Naive B cell (primary cell): ENCODE measurements at regions not wholly inside any gene's neighbourhood (a gene's known extent, or its start where the extent isn't known, plus 50 kb on each side); places are given as distances from the start of the nearest gene placed in this dataset.

Experiments used
- ATAC-seq, 2 donors: fragments of 150-1000 bp; cut with Tn5 transposase; 2 replicates each; pipeline ENCODE4 v1.10.0; 2021; ENCODE audit warnings: low read depth in 2 of 2, mild to moderate bottlenecking in 2 of 2, moderate library complexity in 2 of 2
- DNase-seq: peaks from one replicate; pipeline ENCODE4 v3.0.0; 2022
- H3K27ac Mint-ChIP-seq, 6 donors: one replicate each; pipeline ENCODE4 v1.8.0; 2020 to 2022; ENCODE audit warnings: mild to moderate bottlenecking in 6 of 6, mixed read lengths in 6 of 6, moderate library complexity in 5 of 6, inconsistent platforms in 2 of 6
- H3K27me3 Mint-ChIP-seq, 3 donors: one replicate each; pipeline ENCODE4 v1.8.0; 2021 to 2022; ENCODE audit warnings: mixed read lengths in 3 of 3, mild to moderate bottlenecking in 1 of 3
- H3K36me3 Mint-ChIP-seq, 2 donors: one replicate each; pipeline ENCODE4 v1.8.0; 2020 to 2022; ENCODE audit warnings: mixed read lengths in 2 of 2, inconsistent platforms in 1 of 2, mild to moderate bottlenecking in 1 of 2
- H3K4me1 Mint-ChIP-seq, 3 donors: one replicate each; pipeline ENCODE4 v1.8.0; 2020 to 2022; ENCODE audit warnings: mixed read lengths in 3 of 3, inconsistent platforms in 1 of 3, mild to moderate bottlenecking in 1 of 3, moderate library complexity in 1 of 3
- H3K4me3 Mint-ChIP-seq, 8 donors: one replicate each; pipeline ENCODE4 v1.8.0; 2020 to 2022; ENCODE audit warnings: mild to moderate bottlenecking in 8 of 8, mixed read lengths in 8 of 8, moderate library complexity in 8 of 8, inconsistent platforms in 2 of 8
- H3K9me3 Mint-ChIP-seq, 7 donors: one replicate each; pipeline ENCODE4 v1.8.0; 2020 to 2022; ENCODE audit warnings: mixed read lengths in 7 of 7, mild to moderate bottlenecking in 5 of 7, inconsistent platforms in 2 of 7, moderate library complexity in 1 of 7

DNA sequence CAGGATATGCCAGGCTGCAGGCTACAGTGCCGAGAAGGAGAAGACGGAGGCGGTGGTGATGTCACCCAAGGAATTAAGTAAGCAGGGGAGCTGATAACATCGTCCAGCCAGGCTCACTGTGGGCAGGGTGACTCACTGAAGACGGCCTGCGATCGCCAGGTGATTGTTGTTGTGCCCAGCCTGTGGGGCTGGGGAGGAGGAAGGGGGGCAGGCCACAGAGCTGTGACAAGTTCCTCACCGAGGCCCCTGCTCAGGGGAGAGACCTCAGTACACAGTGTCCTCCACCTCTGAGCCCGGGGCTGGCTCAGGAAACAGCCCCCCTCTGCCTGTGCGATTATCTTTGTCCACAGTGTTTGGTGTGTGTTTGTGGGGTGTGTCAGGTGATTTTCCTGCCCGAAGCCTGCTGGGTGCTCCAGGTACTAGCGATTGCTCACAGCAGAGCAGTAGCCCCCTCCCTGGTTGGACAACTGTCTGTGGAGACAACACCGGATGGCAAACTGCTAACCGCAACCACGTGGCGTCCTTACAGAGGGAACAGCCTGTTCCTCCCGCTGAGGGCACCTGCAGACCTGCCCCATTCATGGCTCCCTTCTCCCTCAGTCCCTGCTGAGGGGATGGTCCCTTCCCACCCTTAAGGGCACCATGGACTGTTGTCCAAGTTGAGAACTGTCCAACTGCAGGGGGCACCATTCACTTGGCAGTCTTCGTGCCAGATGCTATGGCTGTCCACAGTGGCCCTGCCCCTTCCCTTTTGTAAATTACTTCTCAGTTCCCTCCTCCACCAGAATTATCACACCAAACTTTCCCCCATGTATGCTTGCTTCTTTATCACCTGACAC, 95.1 kb downstream of the ZFP36L2 start:
- DNase-seq = peak; percentile 90
- H3K9me3 Mint-ChIP-seq = no peaks in the 10 kb centered on the region
- ATAC-seq = peak; percentile 51 to 54
- H3K27ac Mint-ChIP-seq = peak overlapping the region; percentile 86 to 100 (median 98)
- H3K27me3 Mint-ChIP-seq = no peaks in the 10 kb centered on the region
- peak overlapping the region; percentile 14 to 86 (median 78) for H3K4me3 Mint-ChIP-seq
- no peaks in the 10 kb centered on the region for H3K36me3 Mint-ChIP-seq
- peaks cover 81 to 92% (median 92%) of the 10 kb centered on the region in 3 donors for H3K4me1 Mint-ChIP-seq

DNA sequence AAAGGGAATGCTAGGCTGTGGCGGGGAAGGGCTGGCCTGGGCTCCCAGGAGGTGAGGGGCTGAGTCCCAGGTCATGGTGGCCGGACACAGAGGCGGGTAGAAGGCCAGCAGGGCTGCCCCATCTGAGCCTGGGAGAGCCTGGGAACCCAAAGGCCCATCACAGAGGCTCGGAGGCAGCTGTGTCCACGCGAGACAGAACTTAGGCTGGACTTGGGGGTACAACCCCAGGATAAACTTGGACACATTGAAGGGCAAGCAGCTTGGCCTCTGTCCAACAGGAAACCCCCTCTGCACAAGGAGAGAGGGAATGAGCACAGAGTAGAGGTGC, 95.9 kb downstream of the ZFP36L2 start:
- H3K27ac Mint-ChIP-seq = peak overlapping the region; percentile 52 to 100 (median 98)
- peak overlapping the region; percentile 14 to 86 (median 78) for H3K4me3 Mint-ChIP-seq
- no peaks in the 10 kb centered on the region for H3K9me3 Mint-ChIP-seq
- H3K36me3 Mint-ChIP-seq = no peaks in the 10 kb centered on the region
- ATAC-seq = no peak
- H3K27me3 Mint-ChIP-seq = no peaks in the 10 kb centered on the region
- no peak for DNase-seq
- peaks cover 81 to 92% (median 92%) of the 10 kb centered on the region in 3 donors for H3K4me1 Mint-ChIP-seq

DNA sequence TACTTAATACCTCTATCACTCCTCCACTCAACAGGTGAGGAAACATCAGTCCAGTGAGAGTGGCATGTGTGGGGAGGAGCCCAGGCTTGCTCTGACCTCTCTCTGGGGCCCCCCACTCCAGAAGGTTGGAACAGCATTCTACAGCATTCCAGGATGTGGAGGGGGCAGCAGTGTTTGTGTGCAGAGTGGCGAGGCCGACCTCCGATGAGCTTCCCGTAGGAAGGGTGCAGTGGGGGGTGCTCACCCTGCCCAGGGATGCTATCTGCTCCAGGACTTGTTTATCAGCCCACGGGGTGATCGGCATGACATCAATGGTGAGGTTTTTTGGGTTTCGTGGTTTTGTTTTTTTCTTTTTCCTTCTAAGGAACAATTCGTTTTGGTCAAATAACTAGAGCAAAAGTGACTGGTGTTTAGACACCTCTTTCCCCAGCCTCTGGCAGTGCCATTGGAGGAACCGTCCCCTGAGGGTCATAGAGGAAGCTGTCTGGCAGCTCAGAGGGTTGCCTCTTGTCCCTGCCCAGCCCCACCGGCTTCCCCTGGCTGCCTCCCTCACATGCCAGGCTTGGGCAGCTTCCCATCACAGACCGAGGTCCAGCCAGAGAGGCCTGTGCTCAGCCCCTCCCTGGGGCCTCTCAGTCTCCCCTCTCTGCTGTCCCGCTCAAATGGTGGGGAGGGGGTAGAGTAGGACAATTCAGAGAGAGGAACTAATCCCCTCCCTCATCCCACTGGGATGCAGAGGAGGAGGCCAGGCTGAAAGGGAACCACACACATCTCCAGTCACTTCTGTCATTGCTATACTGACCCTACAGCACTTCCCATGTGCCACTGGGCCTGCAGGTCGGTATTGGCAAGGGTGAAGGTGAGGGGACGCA, 96.5 kb downstream of the ZFP36L2 start:
- Mint-ChIP-seq H3K4me1 (peaks cover 80 to 93% (median 93%) of the 10 kb centered on the region in 3 donors), H3K27me3 (no peaks in the 10 kb centered on the region), H3K4me3 (peak overlapping the region; percentile 10 to 85 (median 78)), H3K36me3 (no peaks in the 10 kb centered on the region), H3K9me3 (no peaks in the 10 kb centered on the region), H3K27ac (peak overlapping the region; percentile 52 to 100 (median 98))
- DNase-seq = peak; percentile 69
- peak; percentile 7 to 15 for ATAC-seq

DNA sequence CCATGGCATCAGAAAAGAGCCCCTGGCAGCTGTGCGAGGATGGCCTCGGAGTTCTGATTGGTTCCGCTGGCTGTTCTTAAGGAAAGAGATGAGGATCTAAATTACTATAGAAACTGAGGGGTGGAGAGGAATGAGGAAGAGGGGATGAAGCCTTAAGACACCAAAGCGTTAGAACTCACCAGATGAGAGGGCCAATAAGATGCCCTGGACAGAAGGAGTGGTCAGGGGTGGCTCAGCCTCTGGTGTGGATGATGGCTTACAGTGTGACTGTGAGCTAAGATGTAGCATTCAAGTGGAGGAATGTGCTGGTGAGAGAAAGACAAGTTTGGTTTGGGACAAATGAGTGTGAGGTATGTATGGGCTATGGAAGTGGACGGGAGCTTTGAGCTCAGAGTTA, 97.8 kb downstream of the ZFP36L2 start:
- ATAC-seq (no peak), DNase-seq (no peak)
- H3K27me3 Mint-ChIP-seq = no peaks in the 10 kb centered on the region
- H3K4me3 Mint-ChIP-seq = peak overlapping the region in 4 of 8 donors; percentile 2 to 84 (median 37)
- no peaks in the 10 kb centered on the region for H3K9me3 Mint-ChIP-seq
- peaks cover 77 to 94% (median 93%) of the 10 kb centered on the region in 3 donors for H3K4me1 Mint-ChIP-seq
- peak overlapping the region; percentile 72 to 99 (median 90) for H3K27ac Mint-ChIP-seq
- H3K36me3 Mint-ChIP-seq = no peaks in the 10 kb centered on the region

DNA sequence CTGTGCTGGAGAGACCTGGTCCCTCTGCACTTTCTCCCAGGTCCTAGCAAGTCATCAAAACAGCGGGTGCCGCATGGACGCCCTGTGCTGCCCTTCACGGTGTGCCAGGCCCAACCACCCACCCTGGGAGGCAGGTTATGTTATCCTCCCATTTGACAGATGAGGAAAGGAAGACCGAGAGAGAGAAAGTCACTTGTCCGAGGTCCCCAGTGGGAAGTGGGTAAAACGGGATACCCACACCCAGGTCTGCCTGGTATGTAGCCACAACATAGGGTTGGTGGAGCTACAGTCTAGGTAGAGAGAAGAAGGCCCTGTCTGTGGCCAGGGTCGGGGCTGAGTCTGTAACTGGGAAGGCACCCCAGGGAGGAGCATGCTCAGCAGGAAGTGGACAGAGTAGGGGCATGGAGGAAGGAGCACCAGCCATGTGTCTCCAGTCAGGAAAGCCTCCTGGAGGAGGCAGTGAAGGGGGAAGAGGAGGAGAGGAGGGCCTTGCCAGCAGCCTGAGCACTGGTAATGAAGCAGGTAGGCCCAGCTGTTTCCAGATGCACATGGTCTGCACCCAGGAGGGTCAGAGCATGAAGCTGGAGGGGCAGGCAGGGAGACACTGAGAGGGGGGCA, 98.4 kb downstream of the ZFP36L2 start:
- ATAC-seq (no peak), DNase-seq (no peak)
- Mint-ChIP-seq H3K4me1 (peaks cover 72 to 91% (median 91%) of the 10 kb centered on the region in 3 donors), H3K36me3 (no peaks in the 10 kb centered on the region), H3K27ac (peak overlapping the region in 5 of 6 donors; percentile 72 to 98 (median 90)), H3K4me3 (peak overlapping the region in 3 of 8 donors; percentile 21 to 42 (median 32)), H3K9me3 (no peaks in the 10 kb centered on the region), H3K27me3 (no peaks in the 10 kb centered on the region)

DNA sequence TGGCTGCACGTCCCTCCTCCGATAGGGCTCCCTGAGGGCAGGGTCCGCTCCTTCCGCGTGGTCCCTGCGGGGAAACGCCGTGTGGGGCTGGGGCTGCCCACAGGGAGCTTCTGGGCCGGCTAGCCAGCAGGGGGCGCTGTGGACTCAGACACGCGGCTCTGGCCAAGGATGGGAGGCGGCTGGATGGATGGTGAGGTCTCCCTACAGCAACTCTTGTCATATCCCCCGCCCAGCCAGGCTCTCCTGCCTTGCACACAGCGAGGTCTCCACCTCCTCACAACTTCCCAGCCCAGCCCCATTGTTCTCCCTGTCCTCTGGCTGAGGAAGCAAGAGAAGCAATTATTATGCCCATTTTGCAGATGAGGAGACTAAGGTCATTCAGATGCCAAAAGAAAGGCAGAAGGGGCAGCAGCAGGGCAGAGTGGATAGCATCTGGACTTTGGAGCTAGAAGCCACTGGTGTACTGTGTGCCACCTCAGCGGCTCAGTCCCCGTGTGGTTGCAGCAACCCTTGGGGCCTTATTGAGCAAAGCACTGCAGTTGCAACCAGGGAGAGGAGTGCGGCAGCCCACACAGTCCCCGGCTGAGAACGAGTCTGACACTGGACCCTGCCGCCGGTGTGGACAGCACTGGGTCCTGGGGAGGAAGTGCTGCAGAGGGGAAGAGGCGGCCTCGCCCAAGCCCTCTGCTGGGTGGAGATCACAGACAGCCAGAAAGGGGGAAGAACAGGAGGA, 99.0 kb downstream of the ZFP36L2 start:
- Mint-ChIP-seq H3K4me1 (peaks cover 69 to 86% (median 86%) of the 10 kb centered on the region in 3 donors), H3K36me3 (no peaks in the 10 kb centered on the region), H3K27ac (peak overlapping the region in 4 of 6 donors; percentile 82 to 98 (median 86)), H3K9me3 (no peaks in the 10 kb centered on the region), H3K4me3 (no peak overlapping the region), H3K27me3 (no peaks in the 10 kb centered on the region)
- DNase-seq (peak; percentile 61), ATAC-seq (peak; percentile 6 to 13)

DNA sequence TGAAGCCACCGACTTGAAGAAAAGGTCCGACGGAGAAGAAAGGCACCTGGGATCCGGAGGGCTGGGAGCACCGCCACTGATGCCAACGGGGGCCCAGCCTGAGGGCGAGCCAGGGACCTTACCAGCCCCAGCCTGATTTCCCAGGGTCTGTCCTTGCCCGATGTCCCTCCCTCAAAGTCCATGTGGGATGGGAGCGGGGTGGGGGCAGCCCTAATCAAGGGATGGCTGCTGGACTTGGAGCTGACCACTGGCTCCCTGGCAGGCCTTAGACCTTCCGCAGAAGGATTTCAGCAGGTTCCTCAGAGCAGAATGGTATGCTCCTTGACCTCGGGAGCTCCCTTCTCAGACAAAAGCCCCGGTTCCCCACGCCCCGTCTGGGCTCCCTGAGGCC, 99.6 kb downstream of the ZFP36L2 start:
- Mint-ChIP-seq H3K27ac (peak overlapping the region in 2 of 6 donors; percentile 28 to 98), H3K27me3 (no peaks in the 10 kb centered on the region)
- no peak for ATAC-seq

DNA sequence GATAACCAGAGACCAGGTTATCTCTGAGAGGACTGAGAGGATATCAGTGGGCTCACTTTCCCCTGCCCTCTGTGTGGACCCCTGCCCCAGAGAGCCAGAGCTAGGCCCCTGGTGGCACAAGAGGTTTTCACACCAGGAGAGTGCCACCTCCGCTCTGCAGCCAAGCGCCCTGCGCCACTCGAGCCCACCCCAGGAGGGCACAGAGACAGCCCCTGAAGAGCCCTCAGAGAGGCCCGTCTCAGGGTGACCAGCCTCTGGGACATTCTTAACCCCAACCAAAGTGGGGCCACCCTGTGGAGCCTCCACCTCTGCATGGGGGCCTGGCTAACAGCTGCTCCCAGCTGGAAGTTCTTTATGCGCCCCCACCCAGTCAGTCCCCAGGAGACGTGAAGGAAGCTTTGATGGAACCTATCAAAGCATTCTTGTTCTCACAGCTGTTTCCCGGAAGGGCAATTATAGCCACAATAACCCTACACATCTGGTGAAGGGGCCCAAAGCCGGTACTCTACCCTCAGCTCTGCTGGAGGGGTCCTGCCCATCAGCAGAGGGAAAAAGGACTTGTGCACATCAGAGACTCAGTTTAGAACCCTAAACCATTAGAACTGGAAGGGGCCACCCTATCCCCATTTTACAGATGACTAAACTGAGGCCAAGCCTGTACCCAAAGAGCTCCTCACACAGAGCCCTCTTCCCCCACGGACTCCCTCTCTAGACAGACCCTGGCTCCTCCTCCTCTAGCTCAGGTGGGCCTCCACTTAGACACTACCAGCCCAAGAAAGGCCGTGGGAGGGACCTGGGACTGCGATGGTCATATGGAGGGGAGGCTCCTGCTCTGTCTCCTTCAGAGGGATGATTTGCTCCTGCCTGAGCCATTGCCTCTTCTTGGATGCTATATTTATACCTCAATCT, 101.1 kb downstream of the ZFP36L2 start:
- Mint-ChIP-seq H3K36me3 (no peaks in the 10 kb centered on the region), H3K9me3 (no peaks in the 10 kb centered on the region), H3K27ac (peak overlapping the region in 3 of 6 donors; percentile 37 to 82 (median 67)), H3K27me3 (no peaks in the 10 kb centered on the region), H3K4me3 (peak overlapping the region in 3 of 8 donors; percentile 17 to 69 (median 17)), H3K4me1 (peaks cover 57 to 73% (median 66%) of the 10 kb centered on the region in 3 donors)
- DNase-seq (no peak), ATAC-seq (no peak)

More for the DNA sequence above, 99.6 kb downstream of the ZFP36L2 start:
- Mint-ChIP-seq H3K4me1 (peaks cover 70 to 86% (median 80%) of the 10 kb centered on the region in 3 donors), H3K9me3 (no peaks in the 10 kb centered on the region), H3K4me3 (no peak overlapping the region), H3K36me3 (no peaks in the 10 kb centered on the region)
- DNase-seq = no peak

DNA sequence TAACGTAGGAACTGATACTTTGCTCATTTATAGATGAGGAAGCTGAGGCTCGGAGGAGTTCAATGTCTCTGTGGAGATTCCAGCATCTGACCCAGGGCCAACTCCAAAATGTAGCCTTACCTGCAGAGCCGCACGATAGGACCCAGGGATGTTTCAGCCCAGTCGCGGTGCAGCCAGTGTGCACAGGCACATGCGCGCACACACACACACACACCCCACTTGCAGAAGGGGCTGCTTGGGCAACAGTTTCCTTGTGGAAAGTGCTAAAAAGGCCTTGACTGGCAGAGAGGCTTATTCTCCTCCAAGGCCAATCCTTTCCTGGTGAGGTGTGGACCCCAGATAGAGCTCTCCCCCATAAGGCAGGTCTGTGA, 101.7 kb downstream of the ZFP36L2 start:
- DNase-seq = no peak
- no peak for ATAC-seq
- Mint-ChIP-seq H3K4me3 (no peak overlapping the region), H3K4me1 (peaks cover 50 to 66% (median 59%) of the 10 kb centered on the region in 3 donors), H3K9me3 (no peaks in the 10 kb centered on the region), H3K27me3 (no peaks in the 10 kb centered on the region), H3K27ac (peak overlapping the region in 1 of 6 donors; percentile 49), H3K36me3 (no peaks in the 10 kb centered on the region)

DNA sequence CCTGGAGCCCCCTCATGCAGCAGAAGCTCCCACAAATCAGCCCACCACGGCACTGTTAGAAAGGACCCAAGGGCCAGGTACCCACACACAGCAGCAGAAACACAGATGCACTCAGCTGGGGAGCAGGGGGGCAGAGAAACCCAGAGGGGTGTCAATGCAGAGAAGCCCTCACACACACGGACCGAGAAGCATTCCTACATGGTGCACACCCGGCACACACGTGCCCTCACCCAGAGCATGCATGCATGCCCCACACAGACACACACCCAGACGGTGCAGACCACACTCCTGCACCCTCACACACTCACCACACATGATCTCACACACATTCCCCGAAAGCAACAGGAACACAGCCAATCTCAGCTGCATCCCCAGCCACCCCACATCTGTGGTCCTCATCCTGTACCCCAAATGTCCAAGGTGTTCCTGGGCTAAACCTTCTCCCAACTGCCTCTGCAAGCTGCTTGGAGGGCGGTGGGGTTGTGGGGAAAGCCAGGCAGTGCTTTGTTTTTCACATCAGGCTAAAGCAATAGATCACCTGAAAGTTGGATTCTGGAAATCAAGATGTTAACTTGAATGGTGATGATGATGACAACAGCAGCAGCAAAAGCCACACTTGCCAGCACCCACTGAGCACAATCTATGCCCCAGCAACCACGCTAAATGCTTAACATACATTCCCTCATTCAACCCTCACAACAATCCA, 102.3 kb downstream of the ZFP36L2 start:
- no peak for DNase-seq
- H3K27me3 Mint-ChIP-seq = no peaks in the 10 kb centered on the region
- peaks cover 0 to 2% (median 0%) of the 10 kb centered on the region in 7 donors for H3K9me3 Mint-ChIP-seq
- H3K36me3 Mint-ChIP-seq = no peaks in the 10 kb centered on the region
- no peak for ATAC-seq
- H3K4me1 Mint-ChIP-seq = peaks cover 46 to 61% (median 54%) of the 10 kb centered on the region in 3 donors
- H3K4me3 Mint-ChIP-seq = peak overlapping the region in 3 of 8 donors; percentile 15 to 53 (median 47)
- peak overlapping the region in 2 of 6 donors; percentile 16 to 17 for H3K27ac Mint-ChIP-seq

DNA sequence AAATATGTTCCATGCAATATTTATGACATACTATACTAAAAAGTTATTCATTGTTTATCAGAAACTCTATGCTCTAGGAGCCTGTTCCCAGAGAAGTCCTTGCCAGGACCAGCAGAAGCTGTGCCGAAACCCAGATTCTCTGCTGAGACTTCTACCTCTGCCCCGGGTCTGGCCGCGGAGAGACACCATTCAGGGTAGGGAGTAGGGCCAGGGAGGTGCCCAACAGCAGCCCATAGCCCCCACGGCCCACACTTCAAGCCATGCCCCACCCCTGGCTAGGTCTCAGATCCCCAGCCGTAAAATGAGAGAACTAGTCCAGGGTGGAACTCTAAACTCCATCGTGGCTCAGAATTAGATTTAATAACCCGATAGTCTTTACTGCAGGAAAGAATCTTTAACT, 102.9 kb downstream of the ZFP36L2 start:
- Mint-ChIP-seq H3K27ac (peak overlapping the region in 1 of 6 donors; percentile 23), H3K27me3 (no peaks in the 10 kb centered on the region), H3K4me1 (peaks cover 40 to 54% (median 47%) of the 10 kb centered on the region in 3 donors), H3K36me3 (peaks cover 4 to 6% of the 10 kb centered on the region in 2 donors), H3K9me3 (peaks cover 0 to 9% (median 4%) of the 10 kb centered on the region in 7 donors), H3K4me3 (peak overlapping the region in 2 of 8 donors; percentile 26 to 37)
- DNase-seq = no peak
- ATAC-seq = no peak
